ENCODE measurements at regions not wholly inside any gene's neighbourhood (a gene's known extent, or its start where the extent isn't known, plus 50 kb on each side); places are given as distances from the start of the nearest gene placed in this dataset.

DNA sequence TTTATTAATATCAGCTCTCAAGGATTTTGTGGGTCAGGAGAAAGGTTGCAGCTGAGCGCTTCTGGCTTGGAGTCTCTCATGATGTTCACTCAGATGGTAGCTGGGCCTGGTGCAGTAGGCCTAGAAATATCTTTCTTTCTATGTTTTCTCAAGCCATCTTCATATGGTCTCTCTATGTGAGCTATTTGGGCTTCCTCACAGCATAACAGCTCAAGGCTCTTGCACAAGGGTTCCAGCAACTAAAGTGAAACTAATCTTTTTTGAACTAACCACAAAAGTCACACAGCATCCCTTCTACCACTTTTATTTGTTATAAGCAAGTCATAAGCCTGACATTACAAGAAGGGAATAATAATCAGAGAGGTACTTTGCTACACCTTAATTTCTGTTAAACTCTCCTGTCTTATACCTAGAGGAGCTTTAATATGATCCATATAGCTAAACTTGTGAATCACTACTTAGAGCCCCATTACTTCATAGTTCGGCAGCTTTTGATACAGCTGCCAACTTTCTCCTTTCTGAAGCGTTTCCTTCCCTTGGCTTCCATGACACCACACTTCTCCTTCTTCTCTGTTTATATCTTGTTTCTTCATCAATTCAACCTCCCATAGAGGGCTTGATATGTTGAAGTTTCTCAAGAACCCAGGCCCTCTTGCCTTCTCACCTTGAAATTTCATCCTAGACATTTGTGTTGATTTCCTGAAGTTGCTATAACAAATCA lies 720.2 kb downstream of the LTN1 start:
- no peaks in the 10 kb centered on the region for H3K4me1 Mint-ChIP-seq
- H3K4me3 Mint-ChIP-seq: no peak overlapping the region
- peaks cover 15% of the 10 kb centered on the region for H3K9me3 Mint-ChIP-seq
- H3K27me3 Mint-ChIP-seq: no peaks in the 10 kb centered on the region
- H3K27ac Mint-ChIP-seq: no peak overlapping the region
- no peak for ATAC-seq
- no peaks in the 10 kb centered on the region for H3K36me3 Mint-ChIP-seq

DNA sequence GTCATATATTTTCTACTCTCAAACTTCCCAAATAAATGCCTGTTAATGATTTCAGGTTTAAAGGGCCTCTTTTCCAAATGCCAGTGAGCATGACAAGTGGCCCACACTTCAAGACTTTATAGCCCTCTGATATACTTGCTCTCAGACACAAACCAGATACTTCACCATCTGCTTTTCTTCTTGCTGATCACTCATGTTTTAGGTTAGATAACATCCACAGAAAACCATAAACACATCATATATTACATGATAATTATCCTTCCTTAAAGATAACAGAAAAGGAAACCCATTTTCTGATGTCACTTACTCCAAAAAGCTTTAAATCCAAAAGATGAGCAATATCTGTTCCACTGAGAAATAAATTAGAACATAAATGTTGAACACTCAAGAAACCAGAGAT lies 723.5 kb downstream of the LTN1 start:
- H3K27ac Mint-ChIP-seq: no peak overlapping the region
- no peaks in the 10 kb centered on the region for H3K36me3 Mint-ChIP-seq
- no peak for ATAC-seq
- no peaks in the 10 kb centered on the region for H3K4me1 Mint-ChIP-seq
- peaks cover 11% of the 10 kb centered on the region for H3K9me3 Mint-ChIP-seq
- no peak overlapping the region for H3K4me3 Mint-ChIP-seq
- no peaks in the 10 kb centered on the region for H3K27me3 Mint-ChIP-seq

DNA sequence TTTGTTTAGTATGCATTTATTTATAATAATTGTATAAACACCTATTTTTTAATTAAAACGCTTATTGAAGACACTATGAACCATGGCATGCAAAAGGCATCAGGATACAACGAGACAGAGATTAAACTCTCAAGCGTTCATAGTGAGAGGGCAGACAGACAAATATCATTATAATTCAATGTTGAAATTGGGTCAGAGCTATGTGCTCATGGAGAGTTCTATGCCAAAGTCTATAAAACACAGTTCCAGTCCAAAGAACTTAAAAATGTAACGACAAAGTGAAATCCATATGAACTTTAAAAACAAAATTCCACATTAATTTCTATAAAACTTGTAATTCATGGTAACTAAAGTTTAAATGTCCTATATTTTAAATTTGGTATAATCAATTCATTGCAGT lies 724.0 kb downstream of the LTN1 start:
- peaks cover 7% of the 10 kb centered on the region for H3K9me3 Mint-ChIP-seq
- H3K36me3 Mint-ChIP-seq: no peaks in the 10 kb centered on the region
- no peak for ATAC-seq
- H3K4me3 Mint-ChIP-seq: no peak overlapping the region
- H3K27me3 Mint-ChIP-seq: no peaks in the 10 kb centered on the region
- no peaks in the 10 kb centered on the region for H3K4me1 Mint-ChIP-seq
- H3K27ac Mint-ChIP-seq: no peak overlapping the region

DNA sequence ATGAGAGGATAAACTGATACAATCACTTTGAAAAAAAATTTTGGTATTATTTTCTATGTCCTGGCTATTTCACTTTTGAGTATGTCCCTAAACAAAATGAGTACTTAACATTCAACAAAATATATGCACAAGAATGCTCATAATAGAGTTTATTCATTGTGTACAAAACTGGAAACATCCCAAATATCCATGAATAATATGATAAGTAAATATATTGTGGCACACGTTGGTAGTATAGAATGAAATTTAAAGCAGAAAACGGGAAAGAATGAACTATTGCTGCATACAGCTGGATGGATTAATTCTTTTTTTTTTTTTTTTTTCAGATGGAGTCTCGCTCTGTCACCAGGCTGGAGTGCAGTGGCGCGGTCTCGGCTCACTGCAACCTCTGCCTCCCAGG lies 725.2 kb downstream of the LTN1 start:
- no peak overlapping the region for H3K27ac Mint-ChIP-seq
- H3K36me3 Mint-ChIP-seq: no peaks in the 10 kb centered on the region
- no peak overlapping the region for H3K4me3 Mint-ChIP-seq
- peaks cover 7% of the 10 kb centered on the region for H3K9me3 Mint-ChIP-seq
- H3K4me1 Mint-ChIP-seq: no peaks in the 10 kb centered on the region
- H3K27me3 Mint-ChIP-seq: no peaks in the 10 kb centered on the region
- ATAC-seq: no peak

DNA sequence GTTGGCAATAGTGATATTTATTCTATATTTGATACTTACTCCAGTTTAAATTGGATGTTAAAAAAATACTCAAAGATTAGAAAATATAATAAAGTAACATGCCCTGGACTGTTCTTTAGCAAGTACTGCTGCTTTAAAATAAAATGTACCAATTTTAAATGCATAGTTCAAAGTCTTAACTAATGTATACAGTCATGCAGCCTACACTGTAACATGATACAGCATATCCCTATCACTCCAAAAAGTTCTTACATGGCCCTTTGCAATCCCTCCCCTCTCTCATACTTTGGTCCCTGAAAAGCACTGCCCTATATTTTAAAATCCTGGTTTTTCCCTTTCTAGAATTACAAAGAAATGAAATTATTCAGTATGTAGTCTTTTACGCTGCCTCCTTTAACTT lies 726.6 kb downstream of the LTN1 start:
- Mint-ChIP-seq H3K9me3 (peaks cover 7% of the 10 kb centered on the region), H3K36me3 (no peaks in the 10 kb centered on the region), H3K4me1 (no peaks in the 10 kb centered on the region), H3K4me3 (no peak overlapping the region), H3K27ac (no peak overlapping the region), H3K27me3 (no peaks in the 10 kb centered on the region)
- ATAC-seq: no peak

DNA sequence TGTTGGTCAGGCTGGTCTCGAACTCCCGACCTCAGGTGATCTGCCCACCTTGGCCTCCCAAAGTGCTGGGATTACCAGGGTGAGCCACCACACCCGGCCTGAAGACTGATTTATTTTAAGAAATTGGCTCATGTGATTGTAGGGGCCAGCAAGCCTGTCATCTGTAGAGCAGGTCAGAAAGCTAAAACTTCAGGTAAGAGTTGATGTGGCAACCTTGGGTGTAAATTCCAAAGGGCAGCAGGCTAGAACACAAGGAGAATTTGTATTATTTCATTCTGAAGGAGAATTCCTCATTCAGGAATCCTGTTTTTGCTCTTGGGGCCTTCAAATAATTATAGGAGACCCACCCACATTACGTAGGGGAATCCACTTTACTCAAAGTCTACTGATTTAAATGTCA lies 728.7 kb downstream of the LTN1 start:
- H3K9me3 Mint-ChIP-seq: no peaks in the 10 kb centered on the region
- no peaks in the 10 kb centered on the region for H3K27me3 Mint-ChIP-seq
- H3K4me1 Mint-ChIP-seq: no peaks in the 10 kb centered on the region
- no peak overlapping the region for H3K27ac Mint-ChIP-seq
- no peak overlapping the region for H3K4me3 Mint-ChIP-seq
- no peak for ATAC-seq
- no peaks in the 10 kb centered on the region for H3K36me3 Mint-ChIP-seq

DNA sequence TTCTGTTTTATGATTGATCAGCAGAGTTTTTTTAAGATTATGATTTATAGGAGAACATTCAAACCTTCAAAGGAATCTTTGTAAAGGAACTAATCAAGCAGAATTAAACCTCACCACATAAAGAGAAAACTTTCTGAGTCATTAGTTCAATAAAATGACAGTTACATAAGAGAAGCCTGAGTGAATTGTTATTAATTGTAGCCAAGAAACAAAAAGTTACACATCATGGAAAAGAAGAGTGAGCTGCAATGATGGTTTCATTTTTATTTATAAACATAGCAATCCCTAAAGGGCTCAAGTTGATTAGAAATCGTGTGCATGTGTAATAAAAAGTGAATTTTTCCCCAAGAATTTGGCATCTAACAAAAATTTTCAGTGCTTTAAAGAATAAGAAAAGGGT lies 731.4 kb downstream of the LTN1 start:
- no peak overlapping the region for H3K4me3 Mint-ChIP-seq
- H3K27ac Mint-ChIP-seq: no peak overlapping the region
- no peaks in the 10 kb centered on the region for H3K9me3 Mint-ChIP-seq
- no peaks in the 10 kb centered on the region for H3K27me3 Mint-ChIP-seq
- H3K36me3 Mint-ChIP-seq: no peaks in the 10 kb centered on the region
- ATAC-seq: no peak
- H3K4me1 Mint-ChIP-seq: no peaks in the 10 kb centered on the region

DNA sequence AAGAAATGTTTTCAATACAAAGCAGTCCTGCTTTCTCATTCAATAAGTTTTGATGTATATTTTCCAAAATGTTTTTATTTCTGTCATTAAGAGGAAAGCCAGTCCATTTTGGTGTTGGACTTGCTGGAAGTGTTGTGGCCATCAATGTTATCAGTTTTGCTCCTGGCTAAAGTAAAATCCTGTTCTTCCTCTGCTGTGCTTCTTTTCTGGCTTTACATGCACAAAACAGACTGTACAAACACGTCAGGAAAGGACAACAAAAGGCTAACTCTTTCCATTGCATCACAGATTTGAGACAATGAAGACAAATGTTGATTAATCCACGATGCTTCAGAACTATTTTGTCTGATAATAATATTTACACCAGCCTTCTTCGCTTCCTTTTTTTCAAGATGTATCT lies 735.4 kb downstream of the LTN1 start:
- no peak for ATAC-seq
- Mint-ChIP-seq H3K36me3 (no peaks in the 10 kb centered on the region), H3K9me3 (no peaks in the 10 kb centered on the region), H3K27ac (no peak overlapping the region), H3K4me1 (no peaks in the 10 kb centered on the region), H3K4me3 (no peak overlapping the region), H3K27me3 (no peaks in the 10 kb centered on the region)

DNA sequence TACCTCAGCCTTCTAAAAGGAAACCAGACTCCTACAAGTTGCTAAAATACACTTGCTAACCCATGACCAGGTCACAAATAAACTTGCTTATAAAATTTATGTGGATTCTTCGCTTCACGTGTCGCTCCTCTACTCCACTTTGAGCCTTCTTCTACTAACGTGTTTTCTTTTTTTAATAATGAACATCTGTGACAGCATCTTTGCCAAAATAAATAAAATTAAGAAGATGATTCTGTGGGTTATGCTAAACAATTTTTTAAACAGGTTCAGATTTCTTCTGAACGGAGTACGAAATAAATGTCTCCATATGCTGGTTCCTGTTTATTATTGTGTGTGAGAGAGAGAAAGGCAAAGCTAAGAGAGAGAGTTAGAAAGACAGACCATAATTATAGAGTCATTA lies 735.8 kb downstream of the LTN1 start:
- no peak for ATAC-seq
- Mint-ChIP-seq H3K27me3 (no peaks in the 10 kb centered on the region), H3K27ac (no peak overlapping the region)

DNA sequence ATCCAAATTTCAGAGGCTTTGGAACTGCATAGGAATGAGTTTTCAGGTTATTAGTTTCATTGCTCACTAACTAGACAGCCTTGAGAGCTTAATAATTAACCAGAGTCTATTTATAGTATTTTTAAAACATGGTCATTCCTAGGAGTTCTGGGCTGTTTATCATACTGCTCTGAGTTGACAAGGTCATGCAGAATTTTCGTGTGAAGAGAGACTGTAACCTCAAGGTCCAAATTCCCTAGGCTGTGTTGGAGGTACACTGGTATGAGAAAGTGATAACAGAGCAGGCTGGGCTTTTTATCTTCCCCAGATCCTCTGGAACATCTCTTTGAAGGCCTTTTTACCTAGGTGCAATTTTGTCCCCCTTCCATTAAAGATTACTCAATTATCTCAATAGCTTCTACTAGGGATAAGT lies 736.3 kb downstream of the LTN1 start:
- Mint-ChIP-seq H3K9me3 (no peaks in the 10 kb centered on the region), H3K4me3 (no peak overlapping the region), H3K4me1 (no peaks in the 10 kb centered on the region), H3K36me3 (no peaks in the 10 kb centered on the region), H3K27ac (no peak overlapping the region), H3K27me3 (no peaks in the 10 kb centered on the region)
- ATAC-seq: no peak

More for the DNA sequence above, 735.8 kb downstream of the LTN1 start:
- H3K9me3 Mint-ChIP-seq: no peaks in the 10 kb centered on the region
- H3K4me3 Mint-ChIP-seq: no peak overlapping the region
- H3K4me1 Mint-ChIP-seq: no peaks in the 10 kb centered on the region
- no peaks in the 10 kb centered on the region for H3K36me3 Mint-ChIP-seq

DNA sequence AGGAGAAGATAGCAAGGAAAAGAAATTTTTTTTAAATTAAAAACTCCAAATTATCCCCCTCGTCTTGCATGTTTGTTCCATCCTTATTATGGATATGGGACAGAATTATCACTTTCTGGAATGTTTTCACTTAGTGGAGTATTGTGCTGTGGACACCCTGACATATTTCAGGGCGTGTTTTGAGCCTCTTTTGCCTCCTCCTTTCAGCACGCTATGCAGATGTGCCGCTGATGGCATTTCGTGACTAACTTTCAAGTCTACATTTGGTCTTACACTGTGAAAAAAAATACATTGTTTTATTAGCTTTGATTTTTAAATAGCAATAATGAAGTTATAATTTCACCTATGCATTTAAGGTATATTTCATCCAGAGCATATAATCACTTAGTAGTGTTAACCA lies 738.7 kb downstream of the LTN1 start:
- no peak overlapping the region for H3K27ac Mint-ChIP-seq
- no peak for ATAC-seq
- no peaks in the 10 kb centered on the region for H3K36me3 Mint-ChIP-seq
- no peaks in the 10 kb centered on the region for H3K4me1 Mint-ChIP-seq
- no peak overlapping the region for H3K4me3 Mint-ChIP-seq
- H3K9me3 Mint-ChIP-seq: no peaks in the 10 kb centered on the region
- H3K27me3 Mint-ChIP-seq: no peaks in the 10 kb centered on the region

DNA sequence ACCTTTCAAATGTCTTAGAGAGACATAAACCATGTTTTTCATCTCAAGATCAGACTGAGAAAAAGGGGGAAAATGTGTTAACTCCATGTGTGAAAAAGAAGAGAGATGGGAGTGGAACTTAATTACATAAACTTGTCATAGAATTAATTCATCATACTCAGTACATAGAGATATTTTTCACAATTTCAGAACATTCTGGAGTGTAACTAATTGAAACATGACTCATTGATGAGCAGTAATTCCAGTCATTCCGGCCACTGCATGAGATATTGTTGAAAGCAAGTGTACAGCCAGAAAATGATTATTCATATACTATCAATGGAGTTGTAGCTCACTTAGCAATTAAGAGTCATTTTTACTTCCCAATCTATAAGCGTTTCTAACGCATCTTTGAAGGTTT lies 739.3 kb downstream of the LTN1 start:
- Mint-ChIP-seq H3K27me3 (no peaks in the 10 kb centered on the region), H3K27ac (no peak overlapping the region)

DNA sequence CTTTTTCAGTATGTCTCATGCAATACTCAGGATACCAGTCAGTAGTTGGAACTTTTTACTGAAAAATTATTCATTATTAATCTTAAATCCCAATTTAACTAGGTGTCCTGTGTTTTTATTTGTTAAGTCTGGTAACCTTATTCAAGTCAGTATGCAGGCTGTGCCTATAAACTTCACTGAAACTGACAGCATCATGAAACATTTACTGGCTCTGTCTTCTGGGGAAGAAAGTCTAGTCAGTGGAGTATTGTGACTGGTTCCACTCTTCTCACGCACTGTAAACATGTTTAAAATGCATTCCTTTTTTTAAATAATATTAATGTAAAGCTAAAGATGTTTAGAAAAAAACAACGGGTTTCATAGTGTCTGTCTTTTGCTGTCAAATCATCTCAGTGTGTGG lies 739.7 kb downstream of the LTN1 start:
- H3K9me3 Mint-ChIP-seq: no peaks in the 10 kb centered on the region
- H3K4me1 Mint-ChIP-seq: no peaks in the 10 kb centered on the region
- ATAC-seq: no peak
- H3K36me3 Mint-ChIP-seq: no peaks in the 10 kb centered on the region
- H3K27me3 Mint-ChIP-seq: no peaks in the 10 kb centered on the region
- H3K4me3 Mint-ChIP-seq: no peak overlapping the region
- H3K27ac Mint-ChIP-seq: no peak overlapping the region

More for the DNA sequence above, 739.3 kb downstream of the LTN1 start:
- ATAC-seq: no peak
- Mint-ChIP-seq H3K9me3 (no peaks in the 10 kb centered on the region), H3K4me1 (no peaks in the 10 kb centered on the region), H3K36me3 (no peaks in the 10 kb centered on the region), H3K4me3 (no peak overlapping the region)

DNA sequence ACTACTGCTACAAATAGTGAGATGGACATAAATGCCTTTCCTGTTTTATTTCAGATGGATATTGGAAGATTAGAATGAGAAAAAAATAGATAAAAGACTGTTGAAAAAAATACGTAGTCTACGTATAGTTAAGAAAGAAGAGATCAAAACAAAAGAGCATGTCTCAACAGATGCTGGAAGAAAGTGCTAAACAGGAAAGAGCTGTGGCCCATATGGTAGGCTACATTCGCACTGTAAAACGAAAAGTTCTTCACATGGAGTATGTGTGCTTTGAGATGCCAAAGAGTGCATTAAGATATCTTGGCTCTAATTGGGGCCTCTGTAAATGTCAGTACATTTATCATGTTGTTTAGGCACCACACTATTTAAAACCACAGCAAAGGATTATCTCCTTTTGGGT lies 741.7 kb downstream of the LTN1 start:
- Mint-ChIP-seq H3K9me3 (no peaks in the 10 kb centered on the region), H3K36me3 (no peaks in the 10 kb centered on the region), H3K27me3 (no peaks in the 10 kb centered on the region), H3K4me1 (no peaks in the 10 kb centered on the region), H3K27ac (no peak overlapping the region), H3K4me3 (no peak overlapping the region)
- ATAC-seq: no peak

DNA sequence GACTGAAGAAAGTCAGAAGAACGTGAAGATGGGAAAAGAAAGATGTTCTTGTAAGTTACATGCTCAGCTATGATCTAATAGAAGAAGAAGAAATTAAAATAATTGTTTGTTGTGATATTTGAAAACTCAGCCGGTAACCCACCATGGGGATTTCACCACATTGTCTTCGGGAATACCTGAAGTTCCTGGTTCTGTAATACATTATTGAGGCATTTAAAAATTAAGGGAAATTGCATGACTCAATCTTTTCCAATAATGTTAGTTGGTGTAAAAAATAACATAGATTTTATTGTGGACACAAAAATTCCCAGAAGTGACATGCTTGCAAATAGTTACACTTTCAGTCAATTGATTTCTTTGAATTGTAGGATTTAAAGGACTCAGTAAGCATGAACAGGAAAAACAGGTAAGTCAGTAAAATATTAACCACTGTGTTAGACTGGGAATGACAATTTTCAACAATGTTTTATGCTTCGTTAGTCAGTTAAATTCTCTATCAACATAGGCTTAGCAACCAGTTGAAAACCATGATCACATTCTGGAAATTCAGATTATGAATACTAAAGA lies 745.1 kb downstream of the LTN1 start:
- Mint-ChIP-seq H3K27ac (no peak overlapping the region), H3K36me3 (no peaks in the 10 kb centered on the region), H3K9me3 (no peaks in the 10 kb centered on the region), H3K4me1 (no peaks in the 10 kb centered on the region), H3K4me3 (no peak overlapping the region), H3K27me3 (no peaks in the 10 kb centered on the region)
- no peak for ATAC-seq

DNA sequence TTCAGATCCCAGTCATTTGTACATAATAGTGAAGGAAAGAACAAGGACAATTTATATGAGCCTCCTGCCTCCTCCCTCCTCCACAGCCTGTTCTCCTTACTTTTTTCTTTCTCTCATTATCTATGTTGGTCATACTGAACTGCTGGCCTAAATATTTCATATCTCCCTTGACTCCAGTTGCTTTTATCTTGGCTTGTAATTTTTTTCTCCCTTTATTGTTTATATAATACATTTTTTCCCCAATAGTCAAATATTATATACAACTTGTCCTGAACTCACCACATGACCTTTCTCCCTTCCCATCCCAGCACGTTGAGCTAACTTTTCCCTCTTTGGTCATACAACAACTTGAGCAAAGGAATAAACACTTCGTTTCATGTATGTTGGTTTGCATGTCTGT lies 752.1 kb downstream of the LTN1 start:
- Mint-ChIP-seq H3K27ac (no peak overlapping the region), H3K36me3 (no peaks in the 10 kb centered on the region), H3K4me1 (no peaks in the 10 kb centered on the region), H3K27me3 (no peaks in the 10 kb centered on the region), H3K4me3 (no peak overlapping the region), H3K9me3 (no peaks in the 10 kb centered on the region)
- ATAC-seq: no peak
